ENCODE measurements at regions not wholly inside any gene's neighbourhood (a gene's known extent, or its start where the extent isn't known, plus 50 kb on each side); places are given as distances from the start of the nearest gene placed in this dataset.

DNA sequence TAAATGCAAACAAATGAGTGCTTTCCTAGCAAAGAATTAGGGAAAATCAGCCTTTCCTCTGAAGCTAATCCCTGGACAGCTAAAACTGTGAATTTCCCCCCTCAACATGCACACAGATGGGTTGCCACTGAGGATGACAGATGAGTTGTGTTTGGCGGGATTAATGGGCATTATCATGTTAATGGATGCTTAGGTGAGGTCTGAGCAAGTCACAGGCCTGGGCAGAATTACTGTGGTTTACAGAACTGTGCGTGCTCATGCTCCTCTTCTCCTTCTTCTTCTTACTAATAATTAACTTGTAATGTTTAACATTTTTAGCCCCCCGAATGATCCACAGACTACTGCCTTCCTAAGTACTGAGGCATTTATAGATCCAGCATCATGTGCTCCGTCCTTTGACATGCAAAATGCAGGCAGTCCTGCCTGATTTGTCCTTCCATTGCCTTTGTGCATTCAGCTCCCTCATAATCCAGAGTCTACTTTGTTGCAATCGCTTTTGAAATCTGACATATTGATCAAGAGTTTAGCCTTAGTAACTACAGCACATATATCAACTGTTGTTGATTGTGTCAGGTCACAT, 753.4 kb upstream of the MMS22L start:
- no peak overlapping the region for H3K4me3 ChIP-seq (ENCODE audit: low read depth, low read length)
- no peak for DNase-seq (ENCODE audit: low read depth)

DNA sequence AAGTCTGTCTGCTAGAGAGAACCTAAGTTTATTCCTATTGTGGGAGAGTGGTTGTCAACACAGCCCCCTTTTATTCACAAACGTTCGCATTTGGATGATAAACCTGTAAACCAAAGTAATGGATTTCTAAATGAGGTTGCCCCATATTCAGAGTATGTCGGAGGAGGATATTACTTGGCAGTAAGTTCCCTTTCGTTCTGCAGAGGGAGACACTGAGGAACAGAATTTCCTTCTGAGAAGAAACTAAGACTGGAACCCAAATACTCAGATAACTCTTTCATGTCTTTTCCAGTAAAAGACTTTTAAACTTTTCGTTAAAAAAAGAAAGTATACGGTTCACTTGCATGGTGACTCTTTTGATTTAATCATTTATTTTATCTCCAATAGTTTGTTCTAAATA, 754.6 kb upstream of the MMS22L start:
- TF ChIP-seq, protein P1, sequence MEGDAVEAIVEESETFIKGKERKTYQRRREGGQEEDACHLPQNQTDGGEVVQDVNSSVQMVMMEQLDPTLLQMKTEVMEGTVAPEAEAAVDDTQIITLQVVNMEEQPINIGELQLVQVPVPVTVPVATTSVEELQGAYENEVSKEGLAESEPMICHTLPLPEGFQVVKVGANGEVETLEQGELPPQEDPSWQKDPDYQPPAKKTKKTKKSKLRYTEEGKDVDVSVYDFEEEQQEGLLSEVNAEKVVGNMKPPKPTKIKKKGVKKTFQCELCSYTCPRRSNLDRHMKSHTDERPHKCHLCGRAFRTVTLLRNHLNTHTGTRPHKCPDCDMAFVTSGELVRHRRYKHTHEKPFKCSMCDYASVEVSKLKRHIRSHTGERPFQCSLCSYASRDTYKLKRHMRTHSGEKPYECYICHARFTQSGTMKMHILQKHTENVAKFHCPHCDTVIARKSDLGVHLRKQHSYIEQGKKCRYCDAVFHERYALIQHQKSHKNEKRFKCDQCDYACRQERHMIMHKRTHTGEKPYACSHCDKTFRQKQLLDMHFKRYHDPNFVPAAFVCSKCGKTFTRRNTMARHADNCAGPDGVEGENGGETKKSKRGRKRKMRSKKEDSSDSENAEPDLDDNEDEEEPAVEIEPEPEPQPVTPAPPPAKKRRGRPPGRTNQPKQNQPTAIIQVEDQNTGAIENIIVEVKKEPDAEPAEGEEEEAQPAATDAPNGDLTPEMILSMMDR (IDR thresholded peaks at IDR 0.05; ENCODE audit: low read depth, low read length, missing control alignments) = no peak
- no peak for DNase-seq (ENCODE audit: low read depth)
- H3K4me3 ChIP-seq (ENCODE audit: low read depth, low read length) = no peak overlapping the region

More for the DNA sequence above, 753.4 kb upstream of the MMS22L start:
- TF ChIP-seq, protein P1 (IDR thresholded peaks at IDR 0.05; ENCODE audit: low read depth, low read length, missing control alignments) = no peak

GRCh38 chr6:98039443-98039842, 756.4 kb upstream of the MMS22L start:
- no peak for DNase-seq (ENCODE audit: low read depth)
- H3K4me3 ChIP-seq (ENCODE audit: low read depth, low read length) = no peak overlapping the region
- TF ChIP-seq, protein P1 (IDR thresholded peaks at IDR 0.05; ENCODE audit: low read depth, low read length, missing control alignments) = no peak

DNA sequence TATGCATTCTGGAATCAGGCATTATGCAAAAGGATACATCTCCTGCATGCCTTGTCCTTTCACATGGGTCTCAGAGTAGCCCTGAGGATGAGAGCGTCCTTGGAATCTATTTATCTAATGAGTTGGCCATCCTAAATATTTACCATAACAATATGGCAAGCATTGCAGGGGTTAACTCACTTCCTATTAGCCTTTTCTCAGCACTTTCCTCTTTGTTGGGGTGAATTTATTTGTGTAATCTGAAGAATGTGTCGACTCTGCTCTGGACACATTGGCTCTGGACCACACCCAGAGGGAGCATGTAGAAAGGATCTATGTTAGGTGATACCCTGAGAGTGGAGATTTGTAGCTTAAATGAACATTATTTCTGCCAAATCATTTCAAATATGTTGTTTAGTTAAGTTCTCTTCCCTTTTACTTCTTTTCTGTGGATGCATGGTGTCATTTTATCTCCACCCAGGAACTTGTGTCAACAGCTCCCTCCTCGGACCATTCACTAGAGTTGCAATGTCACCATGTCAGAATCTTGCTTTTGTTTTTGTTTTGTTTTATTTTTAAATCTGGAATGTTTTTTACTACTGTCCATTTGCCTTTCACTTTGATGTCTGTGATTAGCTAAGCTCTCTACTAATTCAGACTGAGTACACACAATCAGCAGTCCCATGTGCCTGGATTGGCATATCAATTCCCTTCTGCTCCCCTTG, 757.0 kb upstream of the MMS22L start:
- no peak for DNase-seq (ENCODE audit: low read depth)

DNA sequence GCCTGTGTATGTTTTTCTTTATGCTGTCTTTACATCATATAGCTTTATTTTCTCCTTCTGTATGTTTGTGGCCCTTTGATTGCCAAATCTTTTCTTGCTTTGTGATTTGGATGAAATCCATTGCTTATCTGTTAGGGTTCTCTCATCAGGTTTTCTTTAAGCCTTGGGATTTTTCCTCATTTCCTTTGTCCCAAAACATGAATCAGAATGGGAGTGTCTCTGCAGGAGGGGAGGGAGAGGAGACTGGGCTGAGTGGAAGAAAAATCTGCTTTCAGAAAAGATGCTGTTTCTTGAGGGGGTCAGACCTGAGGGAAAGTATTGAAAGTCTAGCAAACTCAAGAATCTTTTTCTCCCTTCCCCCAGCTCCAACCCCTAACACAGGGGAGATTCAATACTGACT, 758.0 kb upstream of the MMS22L start:
- TF ChIP-seq, protein P1 (IDR thresholded peaks at IDR 0.05; ENCODE audit: low read depth, low read length, missing control alignments) = no peak

More for the DNA sequence above, 757.0 kb upstream of the MMS22L start:
- TF ChIP-seq, protein P1 (IDR thresholded peaks at IDR 0.05; ENCODE audit: low read depth, low read length, missing control alignments) = peak; percentile 13
- H3K4me3 ChIP-seq (ENCODE audit: low read depth, low read length) = no peak overlapping the region

DNA sequence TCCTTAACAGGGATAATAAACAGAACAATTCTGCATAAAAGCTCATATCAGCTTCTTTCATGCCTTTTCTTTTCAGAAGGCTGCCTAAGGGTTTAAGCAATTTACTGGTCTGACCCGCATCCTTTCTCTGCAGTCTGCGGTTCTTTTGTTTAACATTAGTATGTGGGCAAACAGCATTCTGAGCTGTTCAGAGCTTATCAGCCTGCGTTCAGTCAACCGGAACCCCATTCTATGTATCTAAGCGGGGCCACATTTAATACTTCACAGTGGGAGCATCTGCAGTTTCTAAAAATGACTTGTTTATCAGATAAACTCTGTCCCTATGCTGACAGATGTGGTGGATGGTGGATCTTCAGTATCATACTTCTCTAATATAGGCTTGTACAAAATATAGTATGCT, 758.9 kb upstream of the MMS22L start:
- H3K4me3 ChIP-seq (ENCODE audit: low read depth, low read length) = no peak overlapping the region
- no peak for DNase-seq (ENCODE audit: low read depth)
- TF ChIP-seq, protein P1 (IDR thresholded peaks at IDR 0.05; ENCODE audit: low read depth, low read length, missing control alignments) = no peak

More for the DNA sequence above, 758.0 kb upstream of the MMS22L start:
- DNase-seq (ENCODE audit: low read depth) = no peak
- no peak overlapping the region for H3K4me3 ChIP-seq (ENCODE audit: low read depth, low read length)

DNA sequence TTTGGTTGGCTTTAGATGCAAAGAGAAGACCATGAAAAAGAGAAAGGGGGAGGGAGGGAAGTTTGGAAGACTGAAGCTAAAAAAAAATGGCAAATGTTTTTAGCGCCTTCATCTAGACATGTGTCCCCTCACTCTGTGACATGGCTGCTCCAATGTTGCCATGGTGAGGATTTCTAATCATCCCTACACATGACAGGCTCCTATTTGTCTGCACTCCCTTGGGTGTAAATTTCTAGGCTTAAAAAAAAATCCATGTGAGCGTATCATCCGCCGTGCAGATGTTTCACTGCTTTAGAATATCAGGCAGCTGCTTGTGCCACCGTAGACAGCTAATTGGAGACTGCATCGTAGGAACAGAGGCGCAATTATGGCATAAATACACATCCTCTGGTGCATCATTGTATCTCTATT, 761.1 kb upstream of the MMS22L start:
- DNase-seq (ENCODE audit: low read depth) = no peak
- H3K4me3 ChIP-seq (ENCODE audit: low read depth, low read length) = no peak overlapping the region
- TF ChIP-seq, protein P1 (IDR thresholded peaks at IDR 0.05; ENCODE audit: low read depth, low read length, missing control alignments) = no peak
